NCI-H69 (cell line): ENCODE measurements at regions not wholly inside any gene's neighbourhood (a gene's known extent, or its start where the extent isn't known, plus 50 kb on each side); places are given as distances from the start of the nearest gene placed in this dataset.
"Not testable (repeated sequence)": the region's sequence is repeated elsewhere in the genome, so short reads cannot be mapped to it uniquely, and the experiment has no call there.

ENCODE experiments used
- DNase-seq: peaks from one replicate; lab custom pipeline; 2025; lab: John Stamatoyannopoulos, UW

GRCh38 chr11:16605894-16606783 lies 132.3 kb upstream of the C11orf58 start:
- peak; percentile 88 for DNase-seq

- peak; percentile 63 for DNase-seq
Measured at GRCh38 chr11:16605389-16605893, 133.0 kb upstream of the C11orf58 start.

- peak; percentile 75 for DNase-seq
Measured at GRCh38 chr11:16604794-16605388, 133.6 kb upstream of the C11orf58 start.

- DNase-seq = peak; percentile 56
Measured at GRCh38 chr11:16603890-16604793, 134.3 kb upstream of the C11orf58 start.

- DNase-seq = peak; percentile 31
Measured at GRCh38 chr11:16603245-16603644, 135.2 kb upstream of the C11orf58 start.

- no peak for DNase-seq
Measured at GRCh38 chr11:16598906-16599305, 139.5 kb upstream of the C11orf58 start.

GRCh38 chr11:16598032-16598431 lies 140.4 kb upstream of the C11orf58 start:
- no peak for DNase-seq

- no peak for DNase-seq
Measured at GRCh38 chr11:16596231-16596630, 142.2 kb upstream of the C11orf58 start.

GRCh38 chr11:16591157-16591556 lies 147.3 kb upstream of the C11orf58 start:
- no peak for DNase-seq

GRCh38 chr11:16587670-16588069 lies 150.8 kb upstream of the C11orf58 start:
- DNase-seq = peak; percentile 13

- no peak for DNase-seq
Measured at GRCh38 chr11:16584569-16584968, 153.9 kb upstream of the C11orf58 start.

GRCh38 chr11:16581078-16581477 lies 157.4 kb upstream of the C11orf58 start:
- DNase-seq = not testable (repeated sequence)

- no peak for DNase-seq
Measured at GRCh38 chr11:16577490-16577889, 161.0 kb upstream of the C11orf58 start.

- DNase-seq = not testable (repeated sequence)
Measured at GRCh38 chr11:16574889-16575288, 163.6 kb upstream of the C11orf58 start.

GRCh38 chr11:16572945-16573344 lies 165.5 kb upstream of the C11orf58 start:
- peak; percentile 59 for DNase-seq

GRCh38 chr11:16561150-16561549 lies 177.3 kb upstream of the C11orf58 start:
- DNase-seq = no peak

GRCh38 chr11:16558494-16558893 lies 180.0 kb upstream of the C11orf58 start:
- DNase-seq = no peak

- DNase-seq = no peak
Measured at GRCh38 chr11:16555956-16556355, 182.5 kb upstream of the C11orf58 start.

GRCh38 chr11:16554361-16554760 lies 184.1 kb upstream of the C11orf58 start:
- DNase-seq = no peak

GRCh38 chr11:16547879-16548278 lies 190.6 kb upstream of the C11orf58 start:
- DNase-seq = no peak

GRCh38 chr11:16543642-16544041 lies 187.3 kb upstream of the SOX6 start:
- DNase-seq = no peak

- DNase-seq = no peak
Measured at GRCh38 chr11:16542353-16542752, 186.0 kb upstream of the SOX6 start.
